Testis (tissue), 2 donors: ENCODE measurements at regions not wholly inside any gene's neighbourhood (a gene's known extent, or its start where the extent isn't known, plus 50 kb on each side); places are given as distances from the start of the nearest gene placed in this dataset.

Experiments used
- POLR2A ChIP-seq: fragments of 450-650 bp; IDR thresholded peaks from one replicate; pipeline ENCODE4 v1.6.1; 2017; ENCODE audit warnings: antibody characterized with exemption, mild to moderate bottlenecking, moderate library complexity
- TF ChIP-seq, protein P1 (sequence below), 3 experiments: fragments of 450-650 bp in 2 of 3; fragments of 200-600 bp in 1 of 3; sonication (generic) in 1 of 3; IDR thresholded peaks; one replicate each; pipeline ENCODE4 v1.5.1; 2016 to 2019; ENCODE audit warnings: antibody characterized with exemption in 3 of 3, mild to moderate bottlenecking in 2 of 3, moderate library complexity in 1 of 3

DNA sequence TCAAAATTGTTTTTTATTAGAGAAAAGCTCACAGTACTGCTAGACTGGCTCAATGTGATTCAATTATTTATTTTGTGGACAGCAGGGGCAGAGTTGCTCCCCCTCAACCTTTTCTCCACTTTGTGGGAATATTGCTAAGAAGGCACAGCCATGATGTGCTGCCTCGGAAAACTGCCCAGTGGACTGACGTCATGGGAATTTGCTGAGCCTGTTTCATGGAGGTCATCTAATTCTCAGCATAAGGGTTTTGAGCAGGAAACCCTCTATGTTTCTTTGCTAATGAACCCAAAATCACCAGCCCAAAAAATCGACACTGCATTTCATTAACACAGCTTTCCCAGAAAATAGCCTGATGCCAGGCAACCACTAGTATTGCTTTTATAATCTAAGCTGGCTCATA is 228.8 kb upstream of the FAM3C start:
- TF ChIP-seq, protein P1, sequence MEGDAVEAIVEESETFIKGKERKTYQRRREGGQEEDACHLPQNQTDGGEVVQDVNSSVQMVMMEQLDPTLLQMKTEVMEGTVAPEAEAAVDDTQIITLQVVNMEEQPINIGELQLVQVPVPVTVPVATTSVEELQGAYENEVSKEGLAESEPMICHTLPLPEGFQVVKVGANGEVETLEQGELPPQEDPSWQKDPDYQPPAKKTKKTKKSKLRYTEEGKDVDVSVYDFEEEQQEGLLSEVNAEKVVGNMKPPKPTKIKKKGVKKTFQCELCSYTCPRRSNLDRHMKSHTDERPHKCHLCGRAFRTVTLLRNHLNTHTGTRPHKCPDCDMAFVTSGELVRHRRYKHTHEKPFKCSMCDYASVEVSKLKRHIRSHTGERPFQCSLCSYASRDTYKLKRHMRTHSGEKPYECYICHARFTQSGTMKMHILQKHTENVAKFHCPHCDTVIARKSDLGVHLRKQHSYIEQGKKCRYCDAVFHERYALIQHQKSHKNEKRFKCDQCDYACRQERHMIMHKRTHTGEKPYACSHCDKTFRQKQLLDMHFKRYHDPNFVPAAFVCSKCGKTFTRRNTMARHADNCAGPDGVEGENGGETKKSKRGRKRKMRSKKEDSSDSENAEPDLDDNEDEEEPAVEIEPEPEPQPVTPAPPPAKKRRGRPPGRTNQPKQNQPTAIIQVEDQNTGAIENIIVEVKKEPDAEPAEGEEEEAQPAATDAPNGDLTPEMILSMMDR (IDR thresholded peaks at IDR 0.05): no peak
- no peak for TF ChIP-seq POLR2A
